GM21825 (cell line): ENCODE measurements at regions not wholly inside any gene's neighbourhood (a gene's known extent, or its start where the extent isn't known, plus 50 kb on each side); places are given as distances from the start of the nearest gene placed in this dataset.

Experiments used
- ATAC-seq: cut with Tn5 transposase; IDR thresholded peaks from one replicate; pipeline ENCODE4 v1.9.1; 2021; ENCODE audit warnings: mild to moderate bottlenecking, moderate library complexity; ENCODE audit not compliant: unreplicated experiment

DNA sequence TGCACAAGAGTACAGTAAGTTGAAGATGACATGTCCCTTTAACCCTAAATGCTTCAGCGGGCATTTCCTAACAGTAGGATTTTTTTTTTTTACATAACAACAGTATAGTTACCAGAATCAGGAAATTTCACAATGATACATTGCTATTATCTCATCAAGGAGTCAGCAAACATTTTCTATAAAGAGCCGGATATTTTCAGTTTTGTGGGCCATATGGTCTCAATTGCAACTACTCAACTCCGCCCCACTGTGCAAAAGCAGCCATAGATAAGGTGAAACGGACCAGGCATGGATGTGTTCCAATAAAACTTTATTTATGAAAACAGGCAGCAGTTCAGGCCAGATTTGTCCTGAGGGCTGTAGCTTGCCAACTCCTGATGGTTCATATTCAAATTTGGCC is 130.6 kb downstream of the SMAD6 start:
- ATAC-seq, result no peak

DNA sequence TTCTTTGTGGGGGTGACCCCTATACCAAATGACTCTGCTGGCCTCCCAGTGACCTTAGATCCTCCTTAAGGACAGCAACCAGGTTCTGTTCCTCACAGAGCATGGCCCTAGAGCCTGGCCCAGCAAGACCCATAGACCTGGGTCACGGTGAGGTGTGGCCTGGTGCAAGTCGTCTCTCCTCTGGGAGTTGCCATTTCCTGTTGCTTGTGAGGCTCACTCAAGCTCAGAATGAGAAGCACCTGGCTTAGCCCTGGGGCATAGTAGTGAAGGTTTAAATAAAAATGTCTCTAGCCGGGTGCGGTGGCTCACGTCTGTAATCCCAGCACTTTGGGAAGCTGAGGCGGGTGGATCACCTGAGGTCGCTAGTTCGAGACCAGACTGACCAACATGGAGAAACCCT is 131.3 kb downstream of the SMAD6 start:
- ATAC-seq, result no peak

DNA sequence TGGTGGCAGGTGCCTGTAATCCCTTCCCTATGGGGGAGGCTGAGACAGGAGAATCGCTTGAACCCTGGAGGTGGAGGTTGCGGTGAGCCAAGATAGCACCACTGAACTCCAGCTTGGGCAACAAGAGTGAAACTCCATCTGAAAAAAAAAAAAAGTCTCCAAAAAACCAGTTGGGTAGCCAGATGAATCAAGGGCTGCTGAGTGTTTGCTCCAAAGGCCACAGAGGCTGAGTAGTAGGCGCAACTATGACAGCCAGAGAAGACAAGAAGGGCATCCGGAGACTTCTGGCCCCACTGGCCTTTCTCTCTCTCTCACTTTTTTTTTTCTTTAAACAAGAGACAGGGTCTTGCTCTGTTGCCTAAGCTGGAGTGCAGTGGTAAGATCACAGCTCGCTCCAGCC is 131.8 kb downstream of the SMAD6 start:
- no peak for ATAC-seq

DNA sequence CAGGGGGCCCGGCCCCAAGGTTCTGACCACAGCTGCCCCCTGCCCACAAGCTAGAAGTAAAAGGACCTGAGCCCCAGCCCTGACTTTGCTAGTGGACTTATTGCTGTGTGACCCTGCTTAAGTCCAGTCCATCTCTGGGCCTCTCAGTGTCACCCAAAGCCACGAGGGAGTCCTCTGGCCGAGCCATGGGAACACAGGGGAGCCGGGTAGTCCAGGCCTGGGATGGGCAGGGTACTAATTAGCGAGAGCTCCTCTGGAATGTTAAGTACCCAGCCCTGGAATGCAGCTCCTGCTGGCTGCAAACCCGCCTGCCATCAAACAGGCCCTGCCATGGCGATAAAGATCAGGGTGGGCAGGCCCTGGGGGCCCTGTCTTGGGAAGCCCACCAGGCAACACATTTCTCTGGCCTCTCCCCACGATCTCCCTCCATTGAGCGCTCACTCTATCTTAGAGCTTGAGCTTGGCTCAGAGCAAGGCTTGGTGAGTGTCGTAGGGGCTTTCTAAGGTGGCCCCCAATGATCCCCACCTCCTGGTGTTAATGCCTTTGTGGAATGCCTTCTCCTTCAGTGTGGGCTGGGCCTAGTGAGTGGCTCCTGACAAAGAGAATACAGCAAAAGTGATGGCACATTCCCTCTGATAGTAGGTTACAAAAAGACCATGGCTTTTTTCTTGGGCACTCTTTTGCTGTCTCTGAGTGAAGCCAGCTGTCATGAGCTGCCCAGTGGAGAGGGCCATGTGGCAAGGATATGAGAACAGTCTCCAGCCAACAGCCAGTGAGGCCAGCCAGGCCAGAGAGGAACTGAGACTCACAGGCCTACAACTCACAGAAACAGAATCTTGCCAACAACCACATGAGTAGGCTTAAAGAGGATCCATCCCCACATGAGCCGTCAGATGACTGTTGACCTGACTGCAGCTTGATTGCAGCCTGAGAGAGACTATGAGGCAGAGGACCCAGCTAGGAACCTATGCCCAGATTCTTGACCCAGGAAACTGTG is 133.1 kb downstream of the SMAD6 start:
- no peak for ATAC-seq

DNA sequence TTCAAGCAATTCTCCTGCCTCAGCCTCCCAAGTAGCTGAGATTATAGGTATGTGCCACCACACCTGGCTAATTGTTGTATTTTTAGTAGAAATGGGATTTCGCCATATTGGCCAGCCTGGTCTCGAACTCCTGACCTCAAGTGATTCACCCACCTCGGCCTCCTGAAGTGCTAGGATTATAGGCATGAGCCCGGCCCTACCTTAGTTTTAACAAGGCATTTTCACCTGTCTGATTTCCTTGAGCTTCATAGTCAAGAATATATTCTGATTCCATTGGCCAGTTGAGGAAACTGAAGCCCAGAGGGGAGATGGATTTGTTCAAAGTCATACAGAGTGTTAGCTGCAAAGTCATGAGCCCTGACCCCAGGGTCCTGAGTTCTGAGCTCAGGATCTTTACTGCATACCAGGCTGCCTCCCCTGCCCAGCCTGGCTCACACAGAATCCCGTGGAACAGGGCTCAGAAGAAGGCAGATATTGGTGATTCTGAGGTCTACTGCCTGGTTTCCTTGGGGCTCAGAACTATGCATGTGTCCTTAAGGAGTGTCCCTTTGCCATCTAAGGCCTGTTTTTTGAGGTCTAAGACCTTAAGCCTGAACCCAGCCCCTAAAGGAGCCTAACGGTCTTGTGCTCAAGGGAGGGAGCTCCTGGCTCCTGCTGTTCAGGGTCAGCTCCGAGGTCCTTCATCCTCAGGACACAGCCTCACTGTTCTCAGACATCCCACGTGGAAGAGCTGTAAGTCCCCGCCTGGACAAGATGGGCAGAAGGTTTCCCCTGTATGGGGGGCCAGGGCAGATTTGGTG is 134.4 kb downstream of the SMAD6 start:
- ATAC-seq, result no peak

DNA sequence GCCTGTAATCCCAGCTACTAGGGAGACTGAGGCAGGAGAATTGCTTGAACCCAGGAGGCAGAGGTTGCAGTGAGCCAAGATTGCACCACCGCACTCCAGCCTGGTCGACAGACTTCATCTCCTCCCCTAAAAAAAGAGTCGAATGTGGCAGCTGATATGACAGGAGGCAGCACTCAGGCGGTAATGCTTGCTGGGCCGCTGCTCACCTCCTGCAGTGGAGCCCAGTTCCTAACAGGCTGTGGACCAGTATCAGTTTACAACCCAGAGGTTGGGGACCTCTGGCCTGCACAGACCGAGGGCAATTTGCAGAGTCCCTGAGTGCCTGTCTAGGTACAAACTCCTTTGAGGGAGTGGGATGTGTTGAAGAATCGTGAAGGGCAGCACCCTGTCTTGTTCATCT is 136.2 kb downstream of the SMAD6 start:
- no peak for ATAC-seq

DNA sequence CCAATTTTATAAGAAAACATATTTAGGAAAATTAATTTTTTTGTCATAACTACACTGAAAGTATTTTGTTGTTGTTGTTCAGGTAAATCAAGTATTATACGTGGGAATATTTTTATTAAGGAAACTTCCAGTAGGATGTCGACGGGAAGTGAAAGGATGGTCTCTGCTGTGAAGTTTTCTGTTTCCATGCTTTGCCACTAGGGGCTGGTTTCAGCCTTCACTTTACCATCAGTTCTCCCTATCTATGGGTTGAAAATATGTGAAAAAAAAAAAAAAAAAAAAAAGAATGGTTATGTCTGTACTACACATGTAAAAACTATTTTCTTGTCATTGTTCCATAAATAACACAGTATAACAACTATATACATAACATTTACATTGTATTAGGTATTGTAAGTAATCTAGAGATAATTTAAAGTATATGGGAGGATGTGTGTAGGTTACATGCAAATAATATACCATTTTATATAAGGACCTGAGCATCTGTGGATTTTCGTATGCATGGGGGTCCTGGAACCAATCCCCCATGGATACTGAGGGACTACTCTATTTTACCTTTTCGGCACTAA is 136.7 kb downstream of the SMAD6 start:
- no peak for ATAC-seq

DNA sequence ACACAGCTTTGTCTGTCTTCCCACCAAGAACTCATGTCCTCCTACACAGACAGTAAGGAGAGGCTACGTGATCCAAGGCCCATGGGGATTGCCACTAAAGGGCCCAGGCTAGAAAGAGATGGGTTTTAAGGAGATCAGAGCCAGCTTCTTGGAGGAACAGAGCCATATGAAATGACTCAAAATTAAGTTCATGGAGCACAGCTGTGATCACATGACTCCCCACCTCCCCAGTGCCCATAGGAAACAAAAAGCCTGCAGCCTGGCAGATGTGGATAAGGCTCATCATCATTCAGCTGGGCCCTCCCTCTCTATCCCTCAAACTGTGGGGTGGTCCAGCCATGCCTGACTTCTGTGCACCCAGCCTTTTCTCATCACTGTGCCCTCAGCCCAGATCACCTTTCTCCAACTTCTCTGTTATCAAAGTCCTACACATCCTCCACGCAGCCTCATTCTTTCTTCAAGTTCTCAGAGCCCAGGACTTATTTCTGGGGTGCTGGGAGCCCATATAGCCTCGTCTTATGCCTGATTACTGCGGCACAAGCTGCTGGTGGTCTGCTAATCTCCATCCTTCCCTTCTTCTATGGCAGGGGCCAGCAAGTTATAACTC is 137.6 kb downstream of the SMAD6 start:
- ATAC-seq, result no peak

DNA sequence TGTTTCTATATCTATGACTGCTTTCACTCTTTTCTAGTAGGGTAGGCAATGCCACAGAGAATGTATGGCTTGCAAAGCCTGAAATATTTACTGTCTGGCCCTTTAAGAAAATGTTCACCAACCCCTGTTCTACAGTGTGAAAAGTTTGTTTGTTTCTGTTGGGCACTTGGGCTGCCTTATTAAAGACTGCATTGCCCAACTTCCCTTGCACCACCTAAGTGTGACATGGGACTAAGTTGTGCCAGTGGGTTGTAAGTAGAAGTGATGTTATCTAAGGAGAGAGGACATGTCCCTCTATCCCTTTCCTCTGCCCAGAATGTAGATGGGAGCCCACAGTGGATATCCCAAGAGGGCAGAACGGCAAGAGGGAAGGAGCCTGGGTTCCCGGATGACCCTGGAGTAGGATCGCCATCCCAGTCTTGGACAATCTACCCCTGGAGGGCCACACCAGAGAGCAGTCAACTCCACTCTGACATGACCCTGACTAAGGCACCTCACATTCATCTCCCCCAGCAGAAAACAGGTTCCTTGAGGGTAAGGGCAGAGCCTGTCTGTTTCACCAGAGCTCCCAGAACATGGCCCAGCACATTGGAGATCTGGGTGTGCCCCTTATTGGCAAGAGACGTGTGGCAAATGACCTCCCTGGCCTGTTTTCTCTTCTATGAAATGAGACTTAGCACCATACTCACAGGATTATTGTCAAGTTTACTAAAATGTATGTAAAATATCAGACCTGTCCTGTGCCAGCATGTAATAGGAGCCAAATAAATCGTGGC is 138.8 kb downstream of the SMAD6 start:
- no peak for ATAC-seq

DNA sequence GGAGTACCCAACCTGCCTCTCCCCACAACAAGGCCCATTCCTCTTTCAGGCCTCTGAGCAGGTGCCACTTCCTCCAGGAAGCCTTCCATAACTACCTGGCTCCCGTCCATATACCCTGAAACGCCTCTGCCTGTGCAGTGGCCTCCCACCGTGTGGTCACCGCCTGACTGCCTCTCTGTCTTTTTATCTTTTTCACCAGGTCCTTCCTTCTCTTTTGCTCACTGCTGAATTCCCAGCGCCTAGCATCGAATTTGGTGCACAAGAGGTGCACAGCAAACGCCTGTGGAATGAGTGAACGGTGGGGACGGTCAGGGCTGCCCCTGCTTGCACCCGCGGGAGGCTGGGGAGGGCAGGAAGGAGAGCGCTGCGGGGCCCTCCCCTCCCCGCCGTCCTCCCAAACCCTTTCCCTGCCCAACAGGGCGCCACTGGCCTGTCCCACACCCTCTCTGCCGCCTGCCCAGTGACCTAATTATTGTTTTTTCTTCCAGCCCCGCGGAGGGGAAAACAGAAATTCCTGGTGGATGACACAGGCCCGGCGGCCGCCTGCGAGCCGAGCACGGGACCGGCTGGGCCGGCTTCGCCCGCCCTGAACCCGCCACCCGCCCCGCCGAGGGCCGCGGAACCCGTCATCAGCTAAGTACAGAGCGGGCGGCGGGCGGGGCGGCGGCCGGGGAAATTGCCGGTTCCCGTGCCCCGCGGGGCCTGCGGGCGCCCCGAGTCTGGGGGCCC is 140.1 kb downstream of the SMAD6 start:
- ATAC-seq, result no peak

DNA sequence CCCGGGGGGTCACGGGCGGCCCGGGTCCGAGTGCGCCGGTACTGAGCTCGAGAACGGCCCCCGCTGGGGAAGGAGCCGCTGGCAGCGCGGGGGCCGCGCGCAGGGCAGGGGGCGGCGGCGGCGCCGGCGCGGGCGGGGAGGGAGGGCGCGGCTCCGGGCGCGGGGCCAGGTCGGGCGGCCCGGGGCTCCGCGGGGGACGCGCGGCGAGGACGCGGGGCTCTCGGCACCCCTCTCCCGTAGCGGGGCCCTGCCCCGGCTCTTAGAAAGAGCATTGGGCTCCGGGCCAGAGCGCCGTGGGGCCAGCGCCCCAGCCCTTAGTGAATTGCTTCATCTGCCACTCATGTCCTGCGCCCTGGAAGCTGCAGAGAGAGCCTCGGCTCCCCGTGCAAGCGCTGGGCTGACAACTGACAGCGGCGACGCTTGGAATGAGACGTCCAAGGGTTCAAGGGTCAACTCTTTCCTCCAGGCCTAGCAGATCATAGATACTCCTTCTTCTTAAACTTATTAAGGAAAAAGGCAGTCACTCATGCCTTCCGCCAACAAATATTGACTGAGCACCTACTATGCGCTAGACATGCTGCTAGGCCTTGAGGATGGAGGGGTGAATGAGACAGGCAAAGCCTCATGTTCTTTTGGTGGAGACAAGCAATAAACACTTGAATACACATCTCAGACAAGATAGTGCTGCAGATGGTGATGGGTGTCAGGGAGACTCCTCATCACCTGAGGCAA is 140.8 kb downstream of the SMAD6 start:
- ATAC-seq, result no peak

DNA sequence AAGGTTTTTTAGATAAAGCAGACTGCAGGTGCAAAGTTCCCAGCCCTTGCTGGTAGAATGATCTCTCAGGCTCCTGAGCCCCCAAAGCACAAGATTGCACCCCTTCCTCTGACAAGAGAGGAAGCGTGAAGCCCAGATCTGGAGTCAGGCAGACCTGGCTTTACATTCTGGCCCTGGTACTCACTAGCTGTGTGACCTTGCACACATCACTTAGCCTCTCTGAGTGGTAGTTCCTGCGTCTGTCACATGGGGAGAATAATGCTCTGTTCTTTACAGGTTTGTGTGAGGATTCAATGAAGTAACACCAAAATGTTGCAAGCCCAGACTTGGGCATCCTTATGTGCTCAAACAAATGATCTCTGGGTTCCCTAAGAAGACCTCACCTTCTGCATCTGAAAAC is 141.5 kb downstream of the SMAD6 start:
- no peak for ATAC-seq

DNA sequence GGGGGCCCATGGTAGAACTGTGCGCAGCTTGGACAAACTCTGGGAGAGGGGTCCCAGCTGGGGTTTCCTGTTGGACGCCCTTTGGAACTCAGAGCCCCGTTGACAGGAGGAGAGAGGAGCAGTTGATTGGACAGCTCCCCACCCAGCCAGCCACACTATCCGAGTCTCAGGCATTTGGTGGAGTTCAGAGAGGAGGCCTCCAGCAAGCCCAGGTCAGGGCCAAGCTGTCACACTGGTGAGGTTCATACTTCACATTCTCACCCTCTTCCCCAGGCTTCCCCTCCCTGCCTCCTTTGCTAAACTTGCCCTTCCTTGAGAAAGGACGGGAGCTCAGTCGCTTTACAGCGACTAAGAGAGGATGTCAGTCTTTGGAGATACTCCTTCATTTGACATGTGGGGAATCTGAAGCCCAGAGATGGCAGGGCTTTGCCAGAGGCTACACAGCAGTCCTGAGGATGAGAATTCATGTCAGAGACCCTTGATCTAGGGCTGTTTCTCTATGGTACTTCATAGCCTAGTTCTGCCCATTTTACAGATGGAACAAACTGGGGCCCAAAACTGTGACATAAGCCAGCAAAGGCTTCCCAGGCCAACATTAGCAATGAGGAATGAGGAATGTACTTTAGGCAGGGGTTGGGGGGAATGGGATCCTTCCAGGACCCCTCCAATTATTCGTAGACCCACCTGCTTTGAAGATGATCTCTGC is 142.2 kb downstream of the SMAD6 start:
- no peak for ATAC-seq

DNA sequence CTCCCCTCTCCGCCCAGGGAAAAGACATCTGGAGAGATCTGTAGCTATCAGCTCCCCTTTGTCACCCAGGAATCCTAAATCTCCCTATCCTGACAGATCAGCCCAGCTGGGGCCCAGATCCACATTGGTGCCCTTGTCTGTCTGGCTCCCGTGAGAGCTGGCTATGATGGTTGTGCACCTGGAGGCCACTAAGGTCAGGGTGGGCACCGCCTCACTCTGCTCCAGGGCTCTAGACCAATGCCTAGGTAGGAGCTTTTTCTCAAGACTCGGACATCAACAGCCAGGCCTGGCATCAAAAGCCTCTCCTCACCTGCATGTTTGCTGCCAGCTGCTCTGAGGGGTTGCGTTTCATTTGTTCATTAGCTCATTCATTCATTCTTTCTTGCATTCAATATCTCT is 142.7 kb downstream of the SMAD6 start:
- no peak for ATAC-seq

DNA sequence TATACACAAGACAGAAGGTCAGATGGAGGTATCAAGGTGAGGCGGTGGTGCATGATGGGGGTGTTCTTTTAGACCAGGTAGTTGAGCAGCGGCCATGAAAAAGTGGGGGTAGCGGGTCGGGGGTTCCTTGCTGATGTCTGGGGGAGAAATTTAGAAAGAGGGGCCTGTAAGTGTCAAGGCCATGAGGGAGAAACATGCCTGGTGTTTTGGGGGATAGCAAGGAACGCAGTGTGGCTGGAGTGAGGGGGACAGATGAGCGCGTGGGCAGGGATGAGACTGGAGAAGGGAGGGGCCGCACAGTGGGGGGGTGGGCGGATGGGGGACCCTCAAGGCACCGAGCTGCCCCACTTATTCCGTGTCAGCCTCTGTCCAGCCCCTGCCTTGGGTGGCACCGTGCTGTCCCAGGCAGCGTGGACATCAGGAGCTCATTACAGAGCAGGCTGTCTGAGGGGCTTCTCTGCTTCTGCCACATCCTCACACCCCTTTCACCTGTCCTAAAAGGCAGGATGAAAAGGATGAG is 143.3 kb downstream of the SMAD6 start:
- no peak for ATAC-seq

DNA sequence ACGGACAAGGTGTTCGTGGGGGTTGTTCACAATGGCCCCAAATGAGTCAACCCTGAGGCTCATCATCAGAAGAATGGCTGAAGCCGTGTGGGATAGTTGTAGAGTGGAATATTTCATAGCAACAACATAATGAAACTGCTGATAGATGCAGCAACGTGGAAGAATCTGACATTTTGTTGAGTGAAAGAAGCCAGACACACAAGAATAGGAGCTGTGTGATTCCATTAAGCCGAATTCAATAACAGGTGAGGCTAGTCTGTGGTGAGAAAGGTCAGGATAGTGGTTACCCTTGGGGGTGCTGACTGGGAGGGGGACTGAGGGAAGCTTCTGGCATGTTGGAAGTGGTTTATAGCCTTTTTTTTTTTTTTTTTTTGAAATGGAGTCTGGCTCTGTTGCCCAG is 144.0 kb downstream of the SMAD6 start:
- ATAC-seq, result no peak

DNA sequence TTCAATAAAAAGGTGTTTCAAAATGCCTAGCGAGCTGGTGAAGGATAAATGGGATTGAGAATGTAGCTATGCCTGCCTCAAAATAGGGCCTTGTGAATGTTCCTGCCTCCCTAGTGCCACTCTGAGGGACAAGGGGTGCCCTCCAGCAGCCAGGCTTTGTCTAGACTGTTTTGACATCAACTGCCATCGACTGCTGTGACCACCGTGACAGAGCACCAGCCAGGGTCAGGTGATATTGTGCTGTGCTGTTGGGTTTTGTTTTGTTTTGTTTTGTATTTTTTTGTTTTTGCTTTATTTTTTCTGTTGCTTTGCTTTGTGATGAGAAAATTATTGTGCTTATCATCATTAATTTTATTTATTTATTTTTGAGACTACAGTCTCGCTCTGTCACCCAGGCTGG is 144.8 kb downstream of the SMAD6 start:
- ATAC-seq, result no peak

DNA sequence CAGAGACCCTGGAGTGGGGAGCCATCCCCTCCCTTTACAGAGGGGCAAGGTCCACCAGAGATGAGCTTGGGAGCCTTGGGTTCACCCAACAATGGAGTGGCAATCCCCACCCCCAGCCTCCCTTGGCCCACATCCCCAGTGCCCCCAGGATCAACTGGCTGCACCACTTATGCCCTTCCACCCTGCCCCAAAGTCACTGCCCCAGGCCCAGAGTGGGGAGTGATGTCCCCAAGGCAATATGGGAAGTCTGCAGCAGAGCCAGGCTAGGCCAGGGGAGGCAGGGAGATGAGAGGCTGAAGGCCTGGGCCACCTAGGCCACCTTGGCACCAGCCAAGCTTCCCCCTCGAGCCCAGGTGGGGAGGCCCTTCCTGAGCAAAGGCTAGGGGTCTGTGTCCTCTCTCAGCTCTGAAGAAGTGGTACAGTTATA is 145.5 kb downstream of the SMAD6 start:
- ATAC-seq, result no peak
